GM19035 (cell line): ENCODE measurements at regions not wholly inside any gene's neighbourhood (a gene's known extent, or its start where the extent isn't known, plus 50 kb on each side); places are given as distances from the start of the nearest gene placed in this dataset.
"Not testable (repeated sequence)": the region's sequence is repeated elsewhere in the genome, so short reads cannot be mapped to it uniquely, and the experiment has no call there.

Experiments used
- ATAC-seq: cut with Tn5 transposase; IDR thresholded peaks from one replicate; pipeline ENCODE4 v1.9.1; 2021; ENCODE audit not compliant: unreplicated experiment

DNA sequence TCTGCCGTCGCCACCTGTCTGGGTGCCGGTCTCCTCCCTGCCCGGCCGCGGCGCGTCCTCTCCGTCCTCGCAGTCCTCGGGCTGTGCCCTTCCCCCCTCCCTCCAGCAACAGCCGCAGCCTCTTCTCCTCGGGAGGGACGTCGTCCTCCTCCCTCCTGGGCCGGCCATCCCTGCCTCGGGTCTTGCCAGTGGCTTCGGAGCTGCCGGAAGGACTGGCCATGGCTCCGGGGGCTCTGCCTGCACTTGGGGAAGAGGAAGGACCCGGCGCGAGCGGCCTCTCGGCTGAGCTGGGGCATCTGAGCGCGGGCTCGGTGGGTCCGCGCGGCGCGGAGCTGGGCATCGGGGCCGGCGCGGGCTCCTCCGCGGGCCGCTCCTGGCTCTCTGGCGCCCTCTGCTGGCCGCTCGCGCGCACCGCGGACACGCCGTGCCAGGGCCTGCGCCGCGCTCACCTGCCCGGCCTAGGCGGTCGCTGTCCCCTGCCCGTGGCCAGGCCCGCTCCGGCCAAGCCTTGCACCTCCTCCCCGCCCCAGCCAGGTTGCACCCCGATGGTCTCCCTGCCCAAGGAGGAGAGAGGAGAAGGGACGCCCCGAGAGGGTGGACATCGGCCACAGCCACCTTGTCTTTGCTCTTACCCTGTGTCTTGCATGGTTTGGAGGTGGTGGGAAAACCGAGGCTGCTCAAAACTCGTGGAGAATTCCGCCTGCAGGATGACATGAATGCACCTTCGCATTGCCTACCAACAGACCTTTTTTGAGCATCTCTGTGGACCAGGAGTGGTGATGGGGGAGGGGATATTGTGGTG lies 83.9 kb upstream of the FRG2C start:
- ATAC-seq = not testable (repeated sequence)

DNA sequence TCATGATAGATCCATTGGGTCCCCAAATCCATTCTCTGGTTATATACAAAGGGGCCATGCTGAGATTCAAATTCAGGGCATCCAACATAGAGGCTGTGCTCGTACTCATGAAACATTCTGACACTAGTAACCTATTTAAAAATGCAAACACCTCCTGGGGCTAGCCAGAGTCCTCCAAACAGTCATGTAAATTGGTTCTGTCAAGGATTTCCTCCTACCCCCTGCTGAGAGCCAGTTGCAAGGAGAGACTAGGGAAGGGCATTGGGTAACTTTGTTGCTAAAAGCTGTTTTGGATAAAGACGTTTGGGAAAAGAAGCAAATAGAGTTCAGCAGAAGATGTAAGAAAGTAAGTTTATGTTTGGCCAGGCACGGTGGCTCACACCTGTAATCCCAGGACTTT lies 81.6 kb upstream of the FRG2C start:
- not testable (repeated sequence) for ATAC-seq

DNA sequence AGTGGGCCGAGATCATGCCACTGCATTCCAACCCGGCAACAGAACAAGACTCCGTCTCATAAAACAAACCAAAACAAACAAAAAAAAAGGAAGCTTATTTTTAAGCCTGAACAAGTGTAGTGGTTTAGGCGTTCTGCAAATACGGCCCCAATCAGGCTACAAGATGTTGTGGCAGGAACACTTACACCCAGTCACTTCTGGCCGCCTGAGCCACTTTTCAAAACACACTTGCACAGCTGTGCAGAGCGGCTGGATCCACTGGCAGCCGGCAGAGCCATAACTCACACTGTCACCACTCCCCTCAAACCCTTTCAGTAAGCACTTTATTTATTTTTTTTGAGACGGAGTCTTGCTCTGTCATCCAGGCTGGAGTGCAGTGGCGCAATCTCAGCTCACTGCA lies 81.0 kb upstream of the FRG2C start:
- not testable (repeated sequence) for ATAC-seq

DNA sequence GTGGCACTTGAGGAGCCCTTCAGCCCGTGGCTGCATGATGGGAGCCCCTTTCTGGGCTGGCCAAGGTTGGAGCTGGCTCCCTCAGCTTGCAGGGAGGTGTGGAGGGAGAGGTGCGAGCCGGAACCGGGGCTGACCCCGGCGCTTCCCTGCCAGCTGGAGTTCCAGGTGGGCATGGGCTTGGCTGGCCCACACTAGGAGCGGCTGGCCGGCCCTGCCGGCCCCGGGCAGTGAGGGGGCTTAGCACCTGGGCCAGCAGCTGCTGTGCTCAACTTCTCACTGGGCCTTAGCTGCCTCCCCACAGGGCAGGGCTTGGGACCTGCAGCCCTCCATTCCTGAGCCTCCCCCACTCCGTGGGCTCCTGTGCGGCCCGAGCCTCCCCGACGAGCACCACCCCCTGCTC lies 76.4 kb upstream of the FRG2C start:
- not testable (repeated sequence) for ATAC-seq

DNA sequence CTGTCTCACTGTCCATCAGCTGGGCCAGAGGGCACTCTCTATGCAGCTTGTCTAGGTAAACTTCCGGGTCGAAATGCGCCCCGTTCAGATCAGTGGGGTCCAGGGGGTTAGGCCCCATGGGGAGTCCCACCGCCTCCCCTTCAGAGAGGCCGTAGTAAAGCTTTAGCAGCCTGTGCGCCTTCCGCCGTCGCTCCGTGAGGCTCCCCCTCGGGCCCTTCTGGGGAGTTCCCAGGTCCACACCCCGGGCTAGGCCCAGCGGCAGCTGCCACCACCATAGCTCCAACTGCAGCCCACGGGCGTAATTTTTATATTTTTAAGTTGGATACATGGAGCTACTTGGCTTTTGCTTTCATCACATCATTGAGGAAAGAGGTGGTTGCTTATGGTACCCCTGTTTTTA lies 73.7 kb upstream of the FRG2C start:
- ATAC-seq = not testable (repeated sequence)

DNA sequence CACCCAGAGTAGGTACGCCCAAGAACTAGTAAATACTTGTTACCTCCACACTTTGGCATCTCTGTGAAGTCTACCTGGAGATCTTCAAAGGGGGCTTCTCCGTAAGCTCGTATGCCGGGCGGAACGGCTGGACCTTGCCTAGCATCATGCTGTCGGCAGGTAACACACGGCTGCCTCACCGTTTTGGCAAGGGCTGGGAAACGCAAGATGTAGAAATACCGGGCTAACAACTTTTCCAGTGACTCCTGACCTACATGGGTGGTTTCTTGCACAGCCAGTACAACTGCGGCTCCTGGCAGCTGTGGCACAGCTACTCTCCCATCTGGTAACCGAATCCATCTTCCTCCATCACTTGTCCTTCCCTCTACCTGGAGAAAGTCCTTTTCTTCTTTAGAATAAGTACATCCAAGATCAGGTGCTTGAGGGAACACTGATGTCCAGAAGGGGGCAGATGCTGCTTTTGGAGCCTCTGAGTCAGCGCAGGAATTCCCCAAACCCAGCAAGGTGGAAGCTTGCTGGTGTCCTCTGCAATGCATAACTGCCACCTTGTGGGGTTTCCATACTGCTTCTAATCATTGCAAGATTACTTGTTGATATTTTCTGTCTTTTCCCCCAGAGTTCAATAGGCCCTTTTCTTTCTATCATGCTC lies 59.7 kb upstream of the FRG2C start:
- ATAC-seq = not testable (repeated sequence)

DNA sequence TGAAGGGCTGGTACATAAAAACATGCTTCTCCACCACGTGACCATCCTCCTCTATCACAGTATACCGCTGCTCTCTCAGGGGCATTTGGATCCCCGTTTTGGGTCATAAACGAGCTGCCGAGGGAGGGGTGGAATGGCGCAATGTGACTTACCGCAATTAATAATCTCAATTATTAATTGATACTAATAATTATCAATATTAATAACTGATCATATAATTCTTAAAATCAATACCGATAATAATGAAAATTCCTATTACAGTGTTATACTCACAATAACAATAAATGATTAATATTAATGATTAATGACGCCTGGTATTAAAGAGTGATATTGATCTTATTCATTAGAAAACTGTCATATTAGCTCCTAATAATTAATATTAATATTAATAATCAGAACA lies 56.1 kb upstream of the FRG2C start:
- not testable (repeated sequence) for ATAC-seq

DNA sequence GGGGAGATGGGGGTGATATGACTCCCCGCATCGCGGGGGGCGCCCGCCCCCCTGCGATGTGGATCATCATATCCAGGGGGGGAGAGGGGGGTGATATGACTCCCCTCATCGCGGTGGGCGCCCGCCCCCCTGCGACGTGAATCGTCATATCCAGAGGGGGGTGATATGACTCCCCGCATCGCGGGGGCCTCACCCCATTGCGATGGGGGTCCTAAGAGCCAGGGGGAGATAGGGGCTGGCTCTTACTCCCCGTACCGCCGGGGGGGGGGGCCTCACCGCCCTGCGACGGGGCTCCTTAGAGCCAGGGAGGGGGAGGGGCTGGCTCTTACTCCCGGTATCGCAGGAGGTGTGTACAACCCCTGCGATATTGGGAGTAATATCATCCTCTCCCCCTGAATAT lies 54.5 kb upstream of the FRG2C start:
- not testable (repeated sequence) for ATAC-seq

DNA sequence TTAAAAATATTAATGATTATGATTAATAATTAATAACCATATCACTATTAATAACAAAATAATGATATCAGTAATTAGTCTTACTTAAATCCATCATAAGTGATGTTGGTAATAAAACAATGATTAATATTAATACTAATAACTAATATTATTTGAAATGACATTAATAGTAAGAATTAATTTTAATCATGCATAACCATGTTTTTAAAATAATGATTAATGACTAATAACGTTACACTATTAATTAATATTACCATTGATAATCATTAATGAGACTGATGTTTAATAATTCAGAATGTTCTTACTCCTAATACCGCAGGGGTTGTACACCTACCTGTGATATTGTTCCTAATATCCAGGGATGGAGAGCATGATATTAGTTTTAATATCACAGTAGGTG lies 53.4 kb upstream of the FRG2C start:
- no peak for ATAC-seq

DNA sequence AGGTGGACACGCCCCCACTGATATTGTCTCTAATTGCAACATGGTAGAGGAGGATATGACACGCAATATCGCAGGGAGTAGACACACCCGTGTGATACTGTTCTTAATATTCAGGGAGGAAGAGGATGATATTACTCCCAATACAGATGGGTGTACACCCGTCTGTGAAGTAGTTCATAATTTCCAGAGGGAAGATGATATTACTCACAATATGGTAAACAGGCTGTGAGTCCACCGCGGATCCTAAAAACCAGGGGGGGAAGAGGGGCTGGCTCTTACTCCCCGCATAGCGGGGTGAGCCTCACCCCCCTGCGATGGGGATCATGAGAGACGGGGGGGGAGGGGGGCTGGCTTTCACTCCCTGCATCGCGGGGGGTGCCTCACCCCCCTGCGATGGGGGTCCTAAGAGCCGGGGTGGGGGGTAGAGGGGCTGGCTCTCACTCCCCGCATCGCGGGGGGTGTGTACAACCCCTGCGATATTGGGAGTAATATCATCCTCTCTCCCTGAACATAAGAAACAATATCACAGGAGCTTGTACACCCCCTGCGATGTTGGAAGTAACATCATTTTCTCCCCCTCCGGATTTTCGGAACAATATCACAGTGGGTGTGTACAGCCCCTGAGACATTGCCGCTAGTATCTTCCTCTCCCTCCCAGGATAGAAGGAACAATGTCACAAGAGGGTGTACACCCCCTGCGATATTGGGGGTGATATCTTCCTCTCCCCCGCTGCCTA lies 52.2 kb upstream of the FRG2C start:
- ATAC-seq = not testable (repeated sequence)
